ENCODE measurements at regions not wholly inside any gene's neighbourhood (a gene's known extent, or its start where the extent isn't known, plus 50 kb on each side); places are given as distances from the start of the nearest gene placed in this dataset.
"Not testable (repeated sequence)": the region's sequence is repeated elsewhere in the genome, so short reads cannot be mapped to it uniquely, and the experiment has no call there.

DNA sequence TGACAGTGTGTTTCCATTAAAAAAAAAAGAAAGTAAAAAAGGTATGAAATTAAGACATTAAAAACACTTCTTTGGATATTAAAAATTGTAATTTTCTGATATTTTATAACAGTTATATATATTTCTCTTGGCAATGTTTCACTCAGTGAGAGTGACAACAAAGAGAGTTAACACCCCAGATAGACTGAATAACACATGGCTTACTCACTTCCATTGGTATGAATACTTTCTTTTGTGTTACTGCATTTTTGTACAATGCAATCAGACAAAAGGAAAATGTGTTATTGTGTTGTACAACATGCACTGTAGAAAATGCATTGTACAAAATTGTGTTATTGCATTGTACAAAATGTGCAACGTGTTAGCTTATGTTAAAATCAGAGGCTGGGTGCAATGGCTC is 676.6 kb upstream of the AMELY start:
- H3K27ac ChIP-seq; ATAC-seq (ENCODE audit: insufficient number of reproducible peaks, low FRiP score, low read depth); H3K4me3 ChIP-seq; H3K4me1 ChIP-seq (ENCODE audit: control insufficient read depth in 1 of 2, low read depth in 2 of 2); H3K9me3 ChIP-seq; H3K27me3 ChIP-seq (replicated peaks; ENCODE audit: insufficient read depth); DNase-seq (ENCODE audit: low spot score); H3K36me3 ChIP-seq: not testable (repeated sequence)

DNA sequence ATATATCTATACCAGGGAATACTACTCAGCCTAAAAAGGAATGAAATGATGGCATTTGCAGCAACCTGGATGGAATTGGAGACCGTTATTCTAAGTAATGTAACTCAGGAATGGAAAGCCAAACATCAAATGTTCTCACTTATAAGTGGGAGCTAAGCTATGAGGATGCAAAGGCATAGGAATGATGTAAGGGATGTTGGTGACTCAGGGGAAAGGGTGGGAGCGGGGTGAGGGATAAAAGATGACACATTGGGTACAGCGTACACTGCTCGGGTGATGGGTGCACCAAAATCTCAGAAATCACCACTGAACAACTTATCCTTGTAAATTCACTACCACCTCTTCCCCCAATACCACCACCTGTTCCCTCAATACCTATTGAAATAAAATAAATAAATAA is 651.0 kb upstream of the AMELY start:
- H3K36me3 ChIP-seq, result no peaks in the 10 kb centered on the region
- DNase-seq (ENCODE audit: low spot score) (no peak), ATAC-seq (ENCODE audit: insufficient number of reproducible peaks, low FRiP score, low read depth) (no peak)
- H3K4me1 ChIP-seq (ENCODE audit: control insufficient read depth in 1 of 2, low read depth in 2 of 2), result no peaks in the 10 kb centered on the region
- TF ChIP-seq, protein P1, sequence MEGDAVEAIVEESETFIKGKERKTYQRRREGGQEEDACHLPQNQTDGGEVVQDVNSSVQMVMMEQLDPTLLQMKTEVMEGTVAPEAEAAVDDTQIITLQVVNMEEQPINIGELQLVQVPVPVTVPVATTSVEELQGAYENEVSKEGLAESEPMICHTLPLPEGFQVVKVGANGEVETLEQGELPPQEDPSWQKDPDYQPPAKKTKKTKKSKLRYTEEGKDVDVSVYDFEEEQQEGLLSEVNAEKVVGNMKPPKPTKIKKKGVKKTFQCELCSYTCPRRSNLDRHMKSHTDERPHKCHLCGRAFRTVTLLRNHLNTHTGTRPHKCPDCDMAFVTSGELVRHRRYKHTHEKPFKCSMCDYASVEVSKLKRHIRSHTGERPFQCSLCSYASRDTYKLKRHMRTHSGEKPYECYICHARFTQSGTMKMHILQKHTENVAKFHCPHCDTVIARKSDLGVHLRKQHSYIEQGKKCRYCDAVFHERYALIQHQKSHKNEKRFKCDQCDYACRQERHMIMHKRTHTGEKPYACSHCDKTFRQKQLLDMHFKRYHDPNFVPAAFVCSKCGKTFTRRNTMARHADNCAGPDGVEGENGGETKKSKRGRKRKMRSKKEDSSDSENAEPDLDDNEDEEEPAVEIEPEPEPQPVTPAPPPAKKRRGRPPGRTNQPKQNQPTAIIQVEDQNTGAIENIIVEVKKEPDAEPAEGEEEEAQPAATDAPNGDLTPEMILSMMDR (IDR thresholded peaks at IDR 0.05), result no peak
- H3K27me3 ChIP-seq (replicated peaks; ENCODE audit: insufficient read depth), result no peaks in the 10 kb centered on the region
- H3K9me3 ChIP-seq, result no peaks in the 10 kb centered on the region
- H3K4me3 ChIP-seq, result no peak overlapping the region
- H3K27ac ChIP-seq, result no peak overlapping the region

GRCh38 chrY:7557675-7558074 is 646.1 kb upstream of the AMELY start:
- DNase-seq (ENCODE audit: low spot score) (no peak), ATAC-seq (ENCODE audit: insufficient number of reproducible peaks, low FRiP score, low read depth) (no peak)
- H3K9me3 ChIP-seq, result no peaks in the 10 kb centered on the region
- H3K4me3 ChIP-seq, result no peak overlapping the region
- no peaks in the 10 kb centered on the region for H3K27me3 ChIP-seq (replicated peaks; ENCODE audit: insufficient read depth)
- TF ChIP-seq, protein P1 (IDR thresholded peaks at IDR 0.05), result no peak
- H3K4me1 ChIP-seq (ENCODE audit: control insufficient read depth in 1 of 2, low read depth in 2 of 2), result no peaks in the 10 kb centered on the region
- no peak overlapping the region for H3K27ac ChIP-seq
- no peaks in the 10 kb centered on the region for H3K36me3 ChIP-seq

GRCh38 chrY:7555006-7555405 is 643.5 kb upstream of the AMELY start:
- no peaks in the 10 kb centered on the region for H3K27me3 ChIP-seq (replicated peaks; ENCODE audit: insufficient read depth)

DNA sequence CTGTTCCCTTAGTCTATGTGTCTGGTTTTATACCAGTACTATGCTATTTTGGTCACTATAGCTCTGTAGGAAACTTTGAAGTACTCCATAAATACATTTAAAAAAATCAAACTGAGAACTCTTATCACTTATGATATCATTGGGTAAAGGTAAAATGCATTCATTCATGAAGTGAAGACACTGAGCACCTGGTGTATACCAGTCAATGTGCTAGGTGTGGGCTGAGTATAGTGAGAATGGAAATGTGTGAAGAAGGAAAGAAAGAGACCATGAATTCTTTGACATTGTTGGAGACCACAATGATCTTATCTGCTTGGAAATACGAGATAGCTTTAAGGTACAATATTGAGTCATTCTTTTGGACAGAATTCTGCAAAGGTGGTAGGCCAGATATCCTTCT is 633.5 kb upstream of the AMELY start:
- TF ChIP-seq, protein P1 (IDR thresholded peaks at IDR 0.05), result no peak
- H3K36me3 ChIP-seq, result no peaks in the 10 kb centered on the region
- no peaks in the 10 kb centered on the region for H3K9me3 ChIP-seq
- ATAC-seq (ENCODE audit: insufficient number of reproducible peaks, low FRiP score, low read depth) (no peak), DNase-seq (ENCODE audit: low spot score) (no peak)
- no peak overlapping the region for H3K4me3 ChIP-seq
- no peaks in the 10 kb centered on the region for H3K27me3 ChIP-seq (replicated peaks; ENCODE audit: insufficient read depth)
- H3K27ac ChIP-seq, result no peak overlapping the region
- H3K4me1 ChIP-seq (ENCODE audit: control insufficient read depth in 1 of 2, low read depth in 2 of 2), result no peaks in the 10 kb centered on the region

More at GRCh38 chrY:7555006-7555405, 643.5 kb upstream of the AMELY start:
- no peak overlapping the region for H3K4me3 ChIP-seq
- TF ChIP-seq, protein P1 (IDR thresholded peaks at IDR 0.05), result no peak
- ATAC-seq (ENCODE audit: insufficient number of reproducible peaks, low FRiP score, low read depth), result no peak
- no peaks in the 10 kb centered on the region for H3K4me1 ChIP-seq (ENCODE audit: control insufficient read depth in 1 of 2, low read depth in 2 of 2)
- H3K27ac ChIP-seq, result no peak overlapping the region
- no peaks in the 10 kb centered on the region for H3K9me3 ChIP-seq
- no peak for DNase-seq (ENCODE audit: low spot score)
- no peaks in the 10 kb centered on the region for H3K36me3 ChIP-seq

- Histone ChIP-seq H3K27ac (no peak overlapping the region), H3K4me3 (no peak overlapping the region), H3K9me3 (no peaks in the 10 kb centered on the region), H3K27me3 (replicated peaks; ENCODE audit: insufficient read depth) (no peaks in the 10 kb centered on the region), H3K4me1 (ENCODE audit: control insufficient read depth in 1 of 2, low read depth in 2 of 2) (no peaks in the 10 kb centered on the region), H3K36me3 (no peaks in the 10 kb centered on the region)
- ATAC-seq (ENCODE audit: insufficient number of reproducible peaks, low FRiP score, low read depth), result no peak
- TF ChIP-seq, protein P1 (IDR thresholded peaks at IDR 0.05), result no peak
- no peak for DNase-seq (ENCODE audit: low spot score)
Measured at GRCh38 chrY:7544172-7544770, 632.7 kb upstream of the AMELY start.
